Loucy (cell line): ENCODE measurements at regions not wholly inside any gene's neighbourhood (a gene's known extent, or its start where the extent isn't known, plus 50 kb on each side); places are given as distances from the start of the nearest gene placed in this dataset.

Source experiments
- EZH2phosphoT487 ChIP-seq: fragments of 200-600 bp; IDR thresholded peaks from 2 replicates; pipeline ENCODE4 v1.6.1; 2018; ENCODE audit warnings: antibody characterized with exemption, mild to moderate bottlenecking, moderate library complexity, borderline replicate concordance
- TF ChIP-seq, protein P1 (sequence below): fragments of 200-600 bp; sonication (generic); conservative IDR thresholded peaks from 2 replicates; pipeline ENCODE4 v1.5.1; 2014; ENCODE audit warnings: mild to moderate bottlenecking, antibody characterized with exemption, low read length

DNA sequence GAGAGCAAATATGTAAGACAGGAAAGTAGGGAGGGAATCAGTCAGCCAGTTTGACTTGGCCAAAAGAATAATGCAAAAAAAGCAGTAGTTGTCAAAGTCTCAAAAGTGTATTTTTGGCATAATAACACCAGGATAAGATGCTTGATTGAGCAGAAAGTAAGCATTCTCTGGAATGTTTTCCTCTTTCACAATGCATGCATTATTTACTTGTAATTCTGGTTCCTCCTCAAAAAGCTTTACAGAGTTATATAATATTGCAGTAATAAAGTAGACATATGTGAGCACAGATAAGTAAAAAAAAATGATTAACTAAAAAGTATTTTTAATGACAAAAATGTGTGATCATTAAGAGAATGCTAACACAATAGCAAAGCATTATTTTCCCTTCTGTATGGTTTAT is 285.9 kb upstream of the BCHE start:
- TF ChIP-seq, protein P1, sequence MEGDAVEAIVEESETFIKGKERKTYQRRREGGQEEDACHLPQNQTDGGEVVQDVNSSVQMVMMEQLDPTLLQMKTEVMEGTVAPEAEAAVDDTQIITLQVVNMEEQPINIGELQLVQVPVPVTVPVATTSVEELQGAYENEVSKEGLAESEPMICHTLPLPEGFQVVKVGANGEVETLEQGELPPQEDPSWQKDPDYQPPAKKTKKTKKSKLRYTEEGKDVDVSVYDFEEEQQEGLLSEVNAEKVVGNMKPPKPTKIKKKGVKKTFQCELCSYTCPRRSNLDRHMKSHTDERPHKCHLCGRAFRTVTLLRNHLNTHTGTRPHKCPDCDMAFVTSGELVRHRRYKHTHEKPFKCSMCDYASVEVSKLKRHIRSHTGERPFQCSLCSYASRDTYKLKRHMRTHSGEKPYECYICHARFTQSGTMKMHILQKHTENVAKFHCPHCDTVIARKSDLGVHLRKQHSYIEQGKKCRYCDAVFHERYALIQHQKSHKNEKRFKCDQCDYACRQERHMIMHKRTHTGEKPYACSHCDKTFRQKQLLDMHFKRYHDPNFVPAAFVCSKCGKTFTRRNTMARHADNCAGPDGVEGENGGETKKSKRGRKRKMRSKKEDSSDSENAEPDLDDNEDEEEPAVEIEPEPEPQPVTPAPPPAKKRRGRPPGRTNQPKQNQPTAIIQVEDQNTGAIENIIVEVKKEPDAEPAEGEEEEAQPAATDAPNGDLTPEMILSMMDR: no peak
- TF ChIP-seq EZH2phosphoT487: no peak
